Liver (tissue), 3 donors: ENCODE measurements at regions not wholly inside any gene's neighbourhood (a gene's known extent, or its start where the extent isn't known, plus 50 kb on each side); places are given as distances from the start of the nearest gene placed in this dataset.

Experiments
- ATF3 ChIP-seq: IDR thresholded peaks from 2 replicates; pipeline ENCODE4 v1.6.1; 2016; ENCODE audit warnings: antibody characterized with exemption
- CTCF ChIP-seq: fragments of 150-350 bp; IDR thresholded peaks from 2 replicates; pipeline ENCODE4 v1.5.1; 2017; ENCODE audit warnings: improper control_type of control experiment, low read depth, low read length; ENCODE audit not compliant: missing input control
- EGR1 ChIP-seq, 2 donors: IDR thresholded peaks; 2 replicates each; pipeline ENCODE4 v1.6.1; 2016 to 2018; ENCODE audit warnings: antibody characterized with exemption in 2 of 2, low read depth in 2 of 2
- FOXA2 ChIP-seq: IDR thresholded peaks from 2 replicates; pipeline ENCODE4 v1.6.1; 2016; ENCODE audit warnings: antibody characterized with exemption
- HNF4G ChIP-seq: IDR thresholded peaks from 2 replicates; pipeline ENCODE4 v1.6.1; 2016; ENCODE audit warnings: antibody characterized with exemption
- JUND ChIP-seq, 2 donors: IDR thresholded peaks; 2 replicates each; pipeline ENCODE4 v1.6.1; 2016; ENCODE audit warnings: antibody characterized with exemption in 2 of 2
- MAX ChIP-seq: IDR thresholded peaks from 2 replicates; pipeline ENCODE4 v1.6.1; 2016; ENCODE audit warnings: antibody characterized with exemption
- NR2F2 ChIP-seq: IDR thresholded peaks from 2 replicates; pipeline ENCODE4 v1.6.1; 2016; ENCODE audit warnings: antibody characterized with exemption
- RAD21 ChIP-seq, 2 donors: IDR thresholded peaks; 2 replicates each; pipeline ENCODE4 v1.6.1; 2016; ENCODE audit warnings: antibody characterized with exemption in 2 of 2, mild to moderate bottlenecking in 2 of 2
- REST ChIP-seq: IDR thresholded peaks from 2 replicates; pipeline ENCODE4 v1.6.1; 2016; ENCODE audit warnings: antibody characterized with exemption, mild to moderate bottlenecking
- RXRA ChIP-seq, 2 donors: IDR thresholded peaks; 2 replicates each; pipeline ENCODE4 v1.6.1; 2017 to 2018; ENCODE audit warnings: antibody characterized with exemption in 2 of 2, mild to moderate bottlenecking in 1 of 2
- SP1 ChIP-seq: IDR thresholded peaks from 2 replicates; pipeline ENCODE4 v1.6.1; 2018; ENCODE audit warnings: antibody characterized with exemption, mild to moderate bottlenecking
- TAF1 ChIP-seq: conservative IDR thresholded peaks from 2 replicates; pipeline ENCODE4 v1.6.1; 2016; ENCODE audit warnings: antibody characterized with exemption, mild to moderate bottlenecking
- YY1 ChIP-seq: IDR thresholded peaks from 2 replicates; pipeline ENCODE4 v1.6.1; 2016; ENCODE audit warnings: antibody characterized with exemption, mild to moderate bottlenecking
- donor health status: healthy.
- donor health status: healthy.

- TF ChIP-seq CTCF (no peak), RXRA (IDR thresholded peaks at IDR 0.05) (no peak), TAF1 (no peak), JUND (IDR thresholded peaks at IDR 0.05) (no peak), YY1 (no peak), EGR1 (IDR thresholded peaks at IDR 0.05; ENCODE audit: low read depth in 2 of 2) (no peak), ATF3 (no peak), SP1 (no peak), FOXA2 (no peak), MAX (no peak), HNF4G (no peak), RAD21 (IDR thresholded peaks at IDR 0.05) (no peak), REST (no peak), NR2F2 (no peak)
These were observed 453.8 kb downstream of the OTOL1 start for GRCh38 chr3:161950318-161950868.
